LNCaP clone FGC (cell line): ENCODE measurements at regions not wholly inside any gene's neighbourhood (a gene's known extent, or its start where the extent isn't known, plus 50 kb on each side); places are given as distances from the start of the nearest gene placed in this dataset.

Source experiments
- DNase-seq: peaks from one replicate; pipeline ENCODE4 v3.0.0-alpha.2; 2011; ENCODE audit warnings: low read depth
- H3K4me3 ChIP-seq: 2 replicates; pipeline ENCODE4 v1.5.1; 2011; ENCODE audit warnings: mild to moderate bottlenecking, low read depth, low read length, control low read depth
- CTCF ChIP-seq: IDR thresholded peaks from 2 replicates; pipeline ENCODE4 v1.5.1; 2012; ENCODE audit warnings: mild to moderate bottlenecking; ENCODE audit not compliant: control insufficient read depth, insufficient read depth; ENCODE audit errors: extremely low read depth

GRCh38 chr18:45166836-45167551, 448.3 kb upstream of the SLC14A2 start:
- no peak for TF ChIP-seq CTCF
- H3K4me3 ChIP-seq = no peak overlapping the region
- DNase-seq = peak; percentile 58

GRCh38 chr18:45167631-45168280, 447.5 kb upstream of the SLC14A2 start:
- no peak for DNase-seq
- TF ChIP-seq CTCF = no peak
- no peak overlapping the region for H3K4me3 ChIP-seq

GRCh38 chr18:45168866-45169600, 446.2 kb upstream of the SLC14A2 start:
- no peak for TF ChIP-seq CTCF
- DNase-seq = no peak
- H3K4me3 ChIP-seq = no peak overlapping the region

GRCh38 chr18:45169610-45170009, 445.7 kb upstream of the SLC14A2 start:
- no peak for DNase-seq
- TF ChIP-seq CTCF = no peak
- H3K4me3 ChIP-seq = no peak overlapping the region

- no peak for DNase-seq
- no peak for TF ChIP-seq CTCF
Observed at GRCh38 chr18:45171679-45172191, 443.5 kb upstream of the SLC14A2 start.

DNA sequence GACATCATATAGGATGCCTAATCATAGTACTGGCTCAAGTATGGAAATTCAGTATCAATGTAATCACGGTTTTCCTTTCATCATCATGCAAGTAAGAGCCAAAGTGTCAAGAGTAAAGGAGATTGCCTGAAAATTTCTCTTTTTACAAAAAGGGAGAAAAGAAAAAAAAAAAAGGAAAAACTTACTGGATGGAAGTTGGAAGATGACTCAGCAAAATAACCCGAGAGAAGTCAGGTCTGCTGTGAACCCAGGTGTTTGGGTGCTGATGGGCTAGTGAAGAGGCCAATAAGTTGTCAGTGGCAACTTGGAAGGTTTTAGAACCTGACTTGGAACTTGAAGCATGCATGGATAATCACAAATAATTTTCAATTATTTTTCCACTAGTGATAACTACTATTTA, 441.9 kb upstream of the SLC14A2 start:
- TF ChIP-seq CTCF = no peak
- no peak for DNase-seq
- no peak overlapping the region for H3K4me3 ChIP-seq

More at GRCh38 chr18:45171679-45172191, 443.5 kb upstream of the SLC14A2 start:
- no peak overlapping the region for H3K4me3 ChIP-seq
